ENCODE measurements at regions not wholly inside any gene's neighbourhood (a gene's known extent, or its start where the extent isn't known, plus 50 kb on each side); places are given as distances from the start of the nearest gene placed in this dataset.

DNA sequence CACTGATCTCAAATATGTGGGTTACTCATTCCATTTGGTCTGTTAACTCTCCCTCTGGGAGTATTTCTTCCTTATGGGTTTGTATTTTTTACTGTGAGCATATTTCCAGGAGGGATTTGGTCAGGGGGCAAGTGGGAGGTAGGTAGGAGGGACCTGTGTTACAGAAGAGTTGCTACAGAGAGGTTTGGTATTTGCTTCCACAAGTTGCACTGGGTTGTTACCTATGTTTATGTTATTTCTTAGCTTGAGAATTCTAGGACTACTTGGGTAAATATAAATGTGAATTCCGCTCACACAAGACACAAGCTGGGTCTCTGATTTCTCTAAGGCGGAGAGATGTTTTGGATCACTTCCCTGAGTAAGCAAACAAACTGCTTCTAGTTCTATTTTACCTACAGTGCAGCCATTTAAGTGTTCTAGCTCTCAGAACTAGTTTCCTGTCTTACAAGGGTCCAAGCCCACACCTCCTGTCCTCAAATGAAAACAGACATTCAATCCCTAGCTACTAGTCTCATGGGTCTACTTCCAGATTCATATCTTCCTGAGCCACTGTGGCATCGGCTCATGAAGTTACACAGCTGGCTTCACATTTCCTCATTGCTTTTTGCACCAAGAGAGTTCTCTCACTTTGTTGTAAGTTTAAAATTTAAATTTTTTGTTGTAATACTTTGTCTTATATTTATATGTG lies 75.4 kb upstream of the PPP1R3C start:
- no peaks in the 10 kb centered on the region for H3K4me1 Mint-ChIP-seq
- no peaks in the 10 kb centered on the region for H3K36me3 Mint-ChIP-seq
- DNase-seq (ENCODE audit: low spot score) (no peak), ATAC-seq (no peak)
- no peaks in the 10 kb centered on the region; the same call in 1 of the 2 replicates for H3K9me3 Mint-ChIP-seq
- TF ChIP-seq ZNF317 (CRISPR knock-in tag; IDR thresholded peaks at IDR 0.05; ENCODE audit: borderline replicate concordance, low read depth) (no peak), FOXK1 (CRISPR knock-in tag; IDR thresholded peaks at IDR 0.05) (no peak), ZNF219 (CRISPR knock-in tag; IDR thresholded peaks at IDR 0.05; ENCODE audit: borderline replicate concordance) (no peak), HMGA2 (CRISPR knock-in tag; IDR thresholded peaks at IDR 0.05) (no peak), MYBL2 (CRISPR knock-in tag; IDR thresholded peaks at IDR 0.05) (no peak), ESRRA (CRISPR knock-in tag; IDR thresholded peaks at IDR 0.05; ENCODE audit: borderline replicate concordance) (no peak), ATF1 (CRISPR knock-in tag; IDR thresholded peaks at IDR 0.05) (no peak), TCF7 (CRISPR knock-in tag; IDR thresholded peaks at IDR 0.05; ENCODE audit: low read depth) (no peak), NR1H2 (CRISPR knock-in tag; IDR thresholded peaks at IDR 0.05) (no peak), RORB (CRISPR knock-in tag; IDR thresholded peaks at IDR 0.05) (no peak), RELA (CRISPR knock-in tag; IDR thresholded peaks at IDR 0.05; ENCODE audit: borderline replicate concordance) (no peak), ZNF423 (CRISPR knock-in tag; IDR thresholded peaks at IDR 0.05) (no peak)
- TF ChIP-seq, protein P1, sequence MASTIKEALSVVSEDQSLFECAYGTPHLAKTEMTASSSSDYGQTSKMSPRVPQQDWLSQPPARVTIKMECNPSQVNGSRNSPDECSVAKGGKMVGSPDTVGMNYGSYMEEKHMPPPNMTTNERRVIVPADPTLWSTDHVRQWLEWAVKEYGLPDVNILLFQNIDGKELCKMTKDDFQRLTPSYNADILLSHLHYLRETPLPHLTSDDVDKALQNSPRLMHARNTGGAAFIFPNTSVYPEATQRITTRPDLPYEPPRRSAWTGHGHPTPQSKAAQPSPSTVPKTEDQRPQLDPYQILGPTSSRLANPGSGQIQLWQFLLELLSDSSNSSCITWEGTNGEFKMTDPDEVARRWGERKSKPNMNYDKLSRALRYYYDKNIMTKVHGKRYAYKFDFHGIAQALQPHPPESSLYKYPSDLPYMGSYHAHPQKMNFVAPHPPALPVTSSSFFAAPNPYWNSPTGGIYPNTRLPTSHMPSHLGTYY (CRISPR knock-in tag; IDR thresholded peaks at IDR 0.05) = no peak
- TF ChIP-seq, protein P2, sequence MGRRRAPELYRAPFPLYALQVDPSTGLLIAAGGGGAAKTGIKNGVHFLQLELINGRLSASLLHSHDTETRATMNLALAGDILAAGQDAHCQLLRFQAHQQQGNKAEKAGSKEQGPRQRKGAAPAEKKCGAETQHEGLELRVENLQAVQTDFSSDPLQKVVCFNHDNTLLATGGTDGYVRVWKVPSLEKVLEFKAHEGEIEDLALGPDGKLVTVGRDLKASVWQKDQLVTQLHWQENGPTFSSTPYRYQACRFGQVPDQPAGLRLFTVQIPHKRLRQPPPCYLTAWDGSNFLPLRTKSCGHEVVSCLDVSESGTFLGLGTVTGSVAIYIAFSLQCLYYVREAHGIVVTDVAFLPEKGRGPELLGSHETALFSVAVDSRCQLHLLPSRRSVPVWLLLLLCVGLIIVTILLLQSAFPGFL (CRISPR knock-in tag; IDR thresholded peaks at IDR 0.05; ENCODE audit: borderline replicate concordance) = no peak
- TF ChIP-seq, protein P3, sequence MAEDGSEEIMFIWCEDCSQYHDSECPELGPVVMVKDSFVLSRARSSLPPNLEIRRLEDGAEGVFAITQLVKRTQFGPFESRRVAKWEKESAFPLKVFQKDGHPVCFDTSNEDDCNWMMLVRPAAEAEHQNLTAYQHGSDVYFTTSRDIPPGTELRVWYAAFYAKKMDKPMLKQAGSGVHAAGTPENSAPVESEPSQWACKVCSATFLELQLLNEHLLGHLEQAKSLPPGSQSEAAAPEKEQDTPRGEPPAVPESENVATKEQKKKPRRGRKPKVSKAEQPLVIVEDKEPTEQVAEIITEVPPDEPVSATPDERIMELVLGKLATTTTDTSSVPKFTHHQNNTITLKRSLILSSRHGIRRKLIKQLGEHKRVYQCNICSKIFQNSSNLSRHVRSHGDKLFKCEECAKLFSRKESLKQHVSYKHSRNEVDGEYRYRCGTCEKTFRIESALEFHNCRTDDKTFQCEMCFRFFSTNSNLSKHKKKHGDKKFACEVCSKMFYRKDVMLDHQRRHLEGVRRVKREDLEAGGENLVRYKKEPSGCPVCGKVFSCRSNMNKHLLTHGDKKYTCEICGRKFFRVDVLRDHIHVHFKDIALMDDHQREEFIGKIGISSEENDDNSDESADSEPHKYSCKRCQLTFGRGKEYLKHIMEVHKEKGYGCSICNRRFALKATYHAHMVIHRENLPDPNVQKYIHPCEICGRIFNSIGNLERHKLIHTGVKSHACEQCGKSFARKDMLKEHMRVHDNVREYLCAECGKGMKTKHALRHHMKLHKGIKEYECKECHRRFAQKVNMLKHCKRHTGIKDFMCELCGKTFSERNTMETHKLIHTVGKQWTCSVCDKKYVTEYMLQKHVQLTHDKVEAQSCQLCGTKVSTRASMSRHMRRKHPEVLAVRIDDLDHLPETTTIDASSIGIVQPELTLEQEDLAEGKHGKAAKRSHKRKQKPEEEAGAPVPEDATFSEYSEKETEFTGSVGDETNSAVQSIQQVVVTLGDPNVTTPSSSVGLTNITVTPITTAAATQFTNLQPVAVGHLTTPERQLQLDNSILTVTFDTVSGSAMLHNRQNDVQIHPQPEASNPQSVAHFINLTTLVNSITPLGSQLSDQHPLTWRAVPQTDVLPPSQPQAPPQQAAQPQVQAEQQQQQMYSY (CRISPR knock-in tag; IDR thresholded peaks at IDR 0.05) = no peak
- TF ChIP-seq, protein P4, sequence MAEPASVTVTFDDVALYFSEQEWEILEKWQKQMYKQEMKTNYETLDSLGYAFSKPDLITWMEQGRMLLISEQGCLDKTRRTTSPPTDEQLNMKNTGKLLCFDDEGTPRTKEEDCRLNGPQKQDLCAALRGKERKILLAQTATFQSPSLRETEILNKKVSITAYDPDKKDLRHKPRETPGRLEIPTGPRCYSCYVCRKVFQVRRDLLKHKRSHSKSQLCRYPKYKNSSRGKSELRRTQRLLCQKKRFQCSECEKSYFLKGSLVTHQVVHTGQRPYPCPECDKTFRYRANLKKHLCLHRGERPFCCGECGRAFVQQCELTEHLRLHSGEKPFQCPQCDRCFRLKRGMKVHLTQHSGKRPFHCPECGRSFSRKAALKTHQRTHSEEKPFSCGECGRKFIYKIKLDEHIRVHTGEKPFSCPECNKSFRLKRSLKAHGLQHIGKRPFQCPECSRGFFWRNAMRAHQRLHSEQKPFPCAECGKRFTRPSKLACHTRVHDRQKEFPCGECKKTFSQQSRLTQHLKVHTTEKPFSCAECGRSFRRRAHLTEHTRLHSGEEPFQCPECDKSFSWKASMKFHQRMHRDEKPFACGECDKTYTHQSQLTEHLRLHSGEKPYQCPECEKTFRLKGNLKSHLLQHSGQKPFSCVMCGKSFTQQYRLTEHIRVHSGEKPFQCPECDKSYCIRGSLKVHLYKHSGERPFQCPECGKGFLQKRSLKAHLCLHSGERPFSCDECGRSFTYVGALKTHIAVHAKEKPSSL (CRISPR knock-in tag; conservative IDR thresholded peaks at IDR 0.05) = no peak
- TF ChIP-seq, protein P5, sequence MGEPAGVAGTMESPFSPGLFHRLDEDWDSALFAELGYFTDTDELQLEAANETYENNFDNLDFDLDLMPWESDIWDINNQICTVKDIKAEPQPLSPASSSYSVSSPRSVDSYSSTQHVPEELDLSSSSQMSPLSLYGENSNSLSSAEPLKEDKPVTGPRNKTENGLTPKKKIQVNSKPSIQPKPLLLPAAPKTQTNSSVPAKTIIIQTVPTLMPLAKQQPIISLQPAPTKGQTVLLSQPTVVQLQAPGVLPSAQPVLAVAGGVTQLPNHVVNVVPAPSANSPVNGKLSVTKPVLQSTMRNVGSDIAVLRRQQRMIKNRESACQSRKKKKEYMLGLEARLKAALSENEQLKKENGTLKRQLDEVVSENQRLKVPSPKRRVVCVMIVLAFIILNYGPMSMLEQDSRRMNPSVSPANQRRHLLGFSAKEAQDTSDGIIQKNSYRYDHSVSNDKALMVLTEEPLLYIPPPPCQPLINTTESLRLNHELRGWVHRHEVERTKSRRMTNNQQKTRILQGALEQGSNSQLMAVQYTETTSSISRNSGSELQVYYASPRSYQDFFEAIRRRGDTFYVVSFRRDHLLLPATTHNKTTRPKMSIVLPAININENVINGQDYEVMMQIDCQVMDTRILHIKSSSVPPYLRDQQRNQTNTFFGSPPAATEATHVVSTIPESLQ (CRISPR knock-in tag; IDR thresholded peaks at IDR 0.05) = no peak
- ChIA-PET POLR2A (no interaction called here), CTCF (no interaction called here)
- H3K4me3 Mint-ChIP-seq = no peak overlapping the region
- no peak overlapping the region for H3K27ac Mint-ChIP-seq
- no peaks in the 10 kb centered on the region for H3K27me3 Mint-ChIP-seq (ENCODE audit: low read depth)
